ENCODE measurements at regions not wholly inside any gene's neighbourhood (a gene's known extent, or its start where the extent isn't known, plus 50 kb on each side); places are given as distances from the start of the nearest gene placed in this dataset.
"Not testable (repeated sequence)": the region's sequence is repeated elsewhere in the genome, so short reads cannot be mapped to it uniquely, and the experiment has no call there.

DNA sequence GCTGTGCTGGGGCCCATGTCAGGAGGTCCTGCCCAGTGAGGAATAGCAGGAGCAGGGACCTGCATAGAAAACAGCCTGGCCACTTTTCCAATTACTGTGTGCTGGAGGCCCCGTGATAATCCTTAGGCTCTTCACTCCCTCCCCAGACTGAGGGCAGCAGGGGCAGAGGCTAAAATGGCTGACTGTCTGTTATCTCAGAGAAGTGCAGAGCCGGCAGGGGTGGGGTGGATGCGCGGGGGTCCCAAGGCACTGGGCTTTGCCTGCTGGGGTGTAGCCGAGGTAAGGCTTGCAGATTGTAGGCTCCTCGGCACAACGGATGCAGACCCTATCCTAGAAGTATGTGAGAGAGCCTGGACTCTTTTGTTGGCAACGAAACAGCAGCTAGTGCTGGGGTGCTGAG is 1064.1 kb downstream of the OLFM4 start:
- no peaks in the 10 kb centered on the region for H3K36me3 ChIP-seq (ENCODE audit: control insufficient read depth, insufficient read depth, low read length)
- no peak overlapping the region for H3K4me3 ChIP-seq (ENCODE audit: low read length)
- intact Hi-C loops (cut with micrococcal nuclease) = no loop called here
- no peaks in the 10 kb centered on the region for H3K27me3 ChIP-seq (ENCODE audit: control insufficient read depth, insufficient read depth, low read length)
- no peak overlapping the region for H3K27ac ChIP-seq (ENCODE audit: low read length)
- Mint-ChIP-seq H3K27ac (no peak overlapping the region), H3K4me3 (no peak overlapping the region), H3K36me3 (peaks cover 8% of the 10 kb centered on the region), H3K9me3 (peaks cover 13 to 18% of the 10 kb centered on the region in 2 donors), H3K4me1 (no peaks in the 10 kb centered on the region), H3K27me3 (ENCODE audit: low read depth in 2 of 2) (no peaks in the 10 kb centered on the region)
- H3K4me1 ChIP-seq (ENCODE audit: control insufficient read depth, insufficient read depth, low read length) = no peaks in the 10 kb centered on the region
- no peak for DNase-seq
- TF ChIP-seq CTCF (IDR thresholded peaks at IDR 0.05) = no peak
- ATAC-seq = no peak
- H3K9me3 ChIP-seq (ENCODE audit: control insufficient read depth, insufficient read depth, low read length) = peaks cover 9% of the 10 kb centered on the region
- whole genome bisulfite sequencing (ENCODE audit: insufficient coverage) = 90% methylated on average over 8 of the region's 8 CpGs

DNA sequence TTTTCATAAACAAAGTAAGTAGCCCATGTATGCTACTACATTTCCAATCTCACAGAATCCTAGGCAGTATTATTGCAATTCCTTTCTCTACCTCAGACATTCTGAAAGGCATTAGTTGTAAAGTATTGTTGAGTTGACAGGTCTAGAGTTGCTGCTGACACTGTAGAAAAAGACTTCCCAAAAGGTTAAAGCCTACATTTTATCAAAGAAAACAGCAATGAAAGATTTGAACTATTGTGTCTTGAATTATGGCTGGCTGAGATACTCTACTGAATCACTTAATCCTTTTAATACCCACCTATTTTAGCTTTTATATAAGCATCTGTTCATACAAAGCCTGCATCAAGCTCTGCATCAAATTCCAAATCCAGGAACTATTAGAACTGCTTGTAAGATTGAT is 1082.0 kb downstream of the OLFM4 start:
- no peak for ATAC-seq
- Mint-ChIP-seq H3K36me3 (no peaks in the 10 kb centered on the region), H3K27me3 (ENCODE audit: low read depth in 2 of 2) (no peaks in the 10 kb centered on the region), H3K9me3 (peaks cover 6 to 7% of the 10 kb centered on the region in 2 donors), H3K4me3 (no peak overlapping the region), H3K27ac (no peak overlapping the region), H3K4me1 (no peaks in the 10 kb centered on the region)
- no peaks in the 10 kb centered on the region for H3K36me3 ChIP-seq (ENCODE audit: control insufficient read depth, insufficient read depth, low read length)
- H3K4me1 ChIP-seq (ENCODE audit: control insufficient read depth, insufficient read depth, low read length) = no peaks in the 10 kb centered on the region
- intact Hi-C loops (cut with micrococcal nuclease) = no loop called here
- H3K27ac ChIP-seq (ENCODE audit: low read length) = no peak overlapping the region
- no peak for DNase-seq
- no peak overlapping the region for H3K4me3 ChIP-seq (ENCODE audit: low read length)
- no peaks in the 10 kb centered on the region for H3K27me3 ChIP-seq (ENCODE audit: control insufficient read depth, insufficient read depth, low read length)
- no peaks in the 10 kb centered on the region for H3K9me3 ChIP-seq (ENCODE audit: control insufficient read depth, insufficient read depth, low read length)
- TF ChIP-seq CTCF (IDR thresholded peaks at IDR 0.05) = no peak

DNA sequence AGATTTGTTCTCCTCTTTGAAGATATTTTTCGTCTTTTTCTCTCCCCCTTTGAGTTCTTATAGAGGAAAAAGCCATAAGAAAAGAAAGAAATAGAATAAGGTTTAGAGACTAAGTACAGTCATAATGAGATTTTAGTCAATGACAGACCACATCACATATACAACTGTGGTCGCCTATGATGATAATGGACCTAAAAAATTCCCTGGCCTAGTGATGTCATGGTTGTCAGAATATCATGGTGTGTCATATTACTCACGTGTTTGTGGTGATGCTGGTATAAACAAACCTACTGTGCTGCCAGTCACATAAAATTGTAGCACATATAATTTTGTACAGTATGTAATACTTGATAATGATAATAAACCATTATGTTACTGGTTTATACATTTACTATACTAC is 1096.1 kb downstream of the OLFM4 start:
- WGBS (ENCODE audit: insufficient coverage) = 71% methylated on average over 1 of the region's 3 CpGs
- no peak for TF ChIP-seq CTCF (IDR thresholded peaks at IDR 0.05)

DNA sequence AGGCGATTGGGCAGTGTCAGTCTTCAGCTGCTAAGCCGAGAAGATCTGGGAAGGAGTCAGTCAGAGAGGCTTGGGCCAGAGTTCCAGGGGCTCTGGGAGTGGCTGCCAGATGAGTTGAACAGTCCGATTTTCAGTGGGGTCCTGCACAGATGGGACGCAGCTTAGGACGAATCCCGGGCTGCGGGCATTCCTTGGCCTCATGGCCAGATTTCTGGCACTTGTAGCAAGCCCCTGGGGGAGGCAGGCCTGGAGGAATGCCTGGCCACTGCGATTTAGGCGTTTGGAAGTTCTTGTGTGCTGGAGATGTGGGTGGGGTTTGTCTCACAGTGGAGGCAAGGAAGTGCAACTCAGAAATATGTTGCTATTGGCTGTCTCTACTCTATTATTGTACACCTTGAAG is 1102.3 kb downstream of the OLFM4 start:
- H3K4me3 ChIP-seq (ENCODE audit: low read length); H3K4me3 Mint-ChIP-seq; ATAC-seq; H3K36me3 ChIP-seq (ENCODE audit: control insufficient read depth, insufficient read depth, low read length); H3K27me3 ChIP-seq (ENCODE audit: control insufficient read depth, insufficient read depth, low read length); intact Hi-C loops (cut with micrococcal nuclease); H3K9me3 ChIP-seq (ENCODE audit: control insufficient read depth, insufficient read depth, low read length); DNase-seq; H3K4me1 ChIP-seq (ENCODE audit: control insufficient read depth, insufficient read depth, low read length); H3K27ac ChIP-seq (ENCODE audit: low read length); H3K4me1 Mint-ChIP-seq; H3K27ac Mint-ChIP-seq; H3K27me3 Mint-ChIP-seq (ENCODE audit: low read depth in 2 of 2): not testable (repeated sequence)
- peaks cover 31 to 35% of the 10 kb centered on the region in 2 donors for H3K9me3 Mint-ChIP-seq
- WGBS (ENCODE audit: insufficient coverage) = 78% methylated on average over 9 of the region's 9 CpGs
- H3K36me3 Mint-ChIP-seq = peaks cover 12% of the 10 kb centered on the region

More for the DNA sequence above, 1096.1 kb downstream of the OLFM4 start:
- Mint-ChIP-seq H3K4me3 (no peak overlapping the region), H3K9me3 (peaks cover 23 to 25% of the 10 kb centered on the region in 2 donors), H3K4me1 (no peaks in the 10 kb centered on the region), H3K36me3 (peaks cover 4% of the 10 kb centered on the region), H3K27me3 (ENCODE audit: low read depth in 2 of 2) (no peaks in the 10 kb centered on the region), H3K27ac (no peak overlapping the region)
- H3K9me3 ChIP-seq (ENCODE audit: control insufficient read depth, insufficient read depth, low read length) = no peaks in the 10 kb centered on the region
- intact Hi-C loops (cut with micrococcal nuclease) = no loop called here
- H3K4me3 ChIP-seq (ENCODE audit: low read length) = no peak overlapping the region
- H3K27ac ChIP-seq (ENCODE audit: low read length) = no peak overlapping the region
- no peaks in the 10 kb centered on the region for H3K36me3 ChIP-seq (ENCODE audit: control insufficient read depth, insufficient read depth, low read length)
- DNase-seq (no peak), ATAC-seq (no peak)
- H3K27me3 ChIP-seq (ENCODE audit: control insufficient read depth, insufficient read depth, low read length) = no peaks in the 10 kb centered on the region
- no peaks in the 10 kb centered on the region for H3K4me1 ChIP-seq (ENCODE audit: control insufficient read depth, insufficient read depth, low read length)

DNA sequence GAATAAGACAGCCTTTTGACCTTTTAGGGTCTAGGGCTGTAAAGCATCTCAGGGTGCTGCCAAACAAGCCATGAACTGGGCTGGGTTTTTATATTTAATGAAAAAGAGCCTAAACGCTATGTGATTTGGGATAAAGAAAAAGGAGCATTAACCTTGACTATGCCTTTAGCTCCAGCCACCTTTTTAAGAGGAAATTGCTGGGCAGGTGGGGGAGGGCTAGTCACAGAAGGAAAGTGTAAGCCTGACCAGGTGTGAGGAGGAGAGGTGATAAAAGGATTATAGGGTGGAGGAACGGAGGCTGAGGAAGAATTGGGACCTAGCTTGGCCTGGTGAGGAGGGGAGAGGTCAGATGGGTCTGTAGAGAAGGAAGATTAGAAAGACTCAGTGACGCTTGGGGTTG is 1102.8 kb downstream of the OLFM4 start:
- H3K36me3 ChIP-seq (ENCODE audit: control insufficient read depth, insufficient read depth, low read length); H3K27ac ChIP-seq (ENCODE audit: low read length); intact Hi-C loops (cut with micrococcal nuclease); H3K4me1 Mint-ChIP-seq; H3K27ac Mint-ChIP-seq; H3K27me3 ChIP-seq (ENCODE audit: control insufficient read depth, insufficient read depth, low read length); ATAC-seq; H3K4me3 ChIP-seq (ENCODE audit: low read length); H3K9me3 ChIP-seq (ENCODE audit: control insufficient read depth, insufficient read depth, low read length); H3K27me3 Mint-ChIP-seq (ENCODE audit: low read depth in 2 of 2); H3K4me1 ChIP-seq (ENCODE audit: control insufficient read depth, insufficient read depth, low read length); DNase-seq; H3K4me3 Mint-ChIP-seq: not testable (repeated sequence)
- H3K36me3 Mint-ChIP-seq = peaks cover 12% of the 10 kb centered on the region
- peaks cover 29 to 36% of the 10 kb centered on the region in 2 donors for H3K9me3 Mint-ChIP-seq
- WGBS (ENCODE audit: insufficient coverage) = 65% methylated on average over 3 of the region's 3 CpGs

DNA sequence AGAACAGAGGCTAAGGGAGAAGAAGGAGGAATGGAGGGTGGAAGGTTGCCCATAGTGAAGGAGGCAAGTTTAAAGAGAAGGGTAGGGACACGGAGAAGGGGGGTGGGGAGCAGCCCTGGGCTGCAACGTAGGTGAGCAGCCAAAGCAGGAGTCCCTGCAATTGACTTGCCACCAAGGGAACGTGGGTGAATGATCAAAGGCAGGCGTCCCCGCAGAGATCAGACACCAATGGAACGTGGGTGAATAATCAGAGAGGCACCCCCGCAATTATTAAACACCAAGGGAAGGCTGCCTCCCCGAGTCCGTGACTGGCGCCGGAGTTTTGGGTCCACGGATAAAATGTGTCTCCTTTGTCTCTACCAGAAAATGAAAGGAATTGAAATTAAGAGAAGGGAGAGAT is 1103.5 kb downstream of the OLFM4 start:
- H3K27me3 Mint-ChIP-seq (ENCODE audit: low read depth in 2 of 2); DNase-seq; intact Hi-C loops (cut with micrococcal nuclease); ATAC-seq; H3K4me1 ChIP-seq (ENCODE audit: control insufficient read depth, insufficient read depth, low read length); H3K27ac Mint-ChIP-seq; H3K4me3 Mint-ChIP-seq; H3K27me3 ChIP-seq (ENCODE audit: control insufficient read depth, insufficient read depth, low read length); H3K4me1 Mint-ChIP-seq; H3K9me3 ChIP-seq (ENCODE audit: control insufficient read depth, insufficient read depth, low read length); H3K27ac ChIP-seq (ENCODE audit: low read length); H3K36me3 ChIP-seq (ENCODE audit: control insufficient read depth, insufficient read depth, low read length); H3K4me3 ChIP-seq (ENCODE audit: low read length): not testable (repeated sequence)
- peaks cover 27 to 38% of the 10 kb centered on the region in 2 donors for H3K9me3 Mint-ChIP-seq
- 87% methylated on average over 12 of the region's 12 CpGs for WGBS (ENCODE audit: insufficient coverage)
- H3K36me3 Mint-ChIP-seq = peaks cover 12% of the 10 kb centered on the region
